HS-5 (cell line): ENCODE measurements at regions not wholly inside any gene's neighbourhood (a gene's known extent, or its start where the extent isn't known, plus 50 kb on each side); places are given as distances from the start of the nearest gene placed in this dataset.

Experiments used
- DNase-seq: peaks from one replicate; pipeline ENCODE4 v3.0.0-alpha.2; 2012; ENCODE audit warnings: low read depth

DNA sequence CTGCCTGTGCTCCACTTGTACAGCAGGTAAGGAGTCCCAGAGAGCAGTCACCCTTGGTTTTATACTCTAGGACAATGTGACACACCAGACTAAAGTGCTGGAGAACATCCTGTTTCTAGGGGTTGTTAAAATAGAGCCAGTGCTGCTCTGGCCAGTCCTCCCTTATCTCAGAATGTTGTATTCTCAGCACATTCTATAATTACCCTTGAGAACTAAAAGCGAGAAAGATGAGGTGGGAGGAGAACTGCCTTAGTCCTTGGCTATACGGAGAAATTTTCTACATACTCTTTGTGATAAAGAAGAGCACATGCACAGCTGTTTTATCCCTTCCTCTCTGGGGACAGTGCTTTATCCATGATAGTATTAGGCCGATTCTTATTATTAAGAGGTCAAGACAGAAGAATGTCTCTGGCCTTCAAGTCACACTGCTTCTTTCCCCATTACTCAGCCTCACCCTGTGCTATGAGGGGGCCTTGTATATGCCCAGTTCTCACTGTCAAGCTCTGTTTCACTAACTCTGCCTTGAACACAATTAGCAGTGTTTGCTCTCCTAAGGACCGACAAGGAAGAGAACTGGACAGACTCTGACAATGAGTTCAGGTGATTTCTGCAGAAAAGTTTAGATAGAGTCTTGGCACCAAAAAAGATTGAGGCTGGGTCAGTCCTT is 385.8 kb downstream of the TRIB2 start:
- no peak for DNase-seq

DNA sequence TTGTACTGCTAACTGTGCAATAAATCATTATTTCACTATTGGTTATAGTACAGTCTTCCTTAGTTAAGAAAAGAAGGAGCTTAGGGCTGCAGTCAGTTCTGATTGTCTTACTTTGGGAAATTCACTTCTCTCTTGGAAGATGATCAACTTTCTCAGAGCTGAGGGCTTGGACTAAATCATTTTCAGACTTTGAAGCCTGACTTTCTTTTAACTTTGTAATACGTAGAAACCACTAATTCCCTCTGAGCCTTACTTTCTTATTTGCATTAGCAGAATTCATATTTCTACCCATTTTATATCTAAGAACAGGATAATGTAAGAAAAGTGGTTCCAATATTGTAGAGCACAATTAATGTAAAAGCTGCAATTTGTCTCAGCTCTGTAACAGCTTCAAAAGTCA is 386.4 kb downstream of the TRIB2 start:
- DNase-seq = no peak

DNA sequence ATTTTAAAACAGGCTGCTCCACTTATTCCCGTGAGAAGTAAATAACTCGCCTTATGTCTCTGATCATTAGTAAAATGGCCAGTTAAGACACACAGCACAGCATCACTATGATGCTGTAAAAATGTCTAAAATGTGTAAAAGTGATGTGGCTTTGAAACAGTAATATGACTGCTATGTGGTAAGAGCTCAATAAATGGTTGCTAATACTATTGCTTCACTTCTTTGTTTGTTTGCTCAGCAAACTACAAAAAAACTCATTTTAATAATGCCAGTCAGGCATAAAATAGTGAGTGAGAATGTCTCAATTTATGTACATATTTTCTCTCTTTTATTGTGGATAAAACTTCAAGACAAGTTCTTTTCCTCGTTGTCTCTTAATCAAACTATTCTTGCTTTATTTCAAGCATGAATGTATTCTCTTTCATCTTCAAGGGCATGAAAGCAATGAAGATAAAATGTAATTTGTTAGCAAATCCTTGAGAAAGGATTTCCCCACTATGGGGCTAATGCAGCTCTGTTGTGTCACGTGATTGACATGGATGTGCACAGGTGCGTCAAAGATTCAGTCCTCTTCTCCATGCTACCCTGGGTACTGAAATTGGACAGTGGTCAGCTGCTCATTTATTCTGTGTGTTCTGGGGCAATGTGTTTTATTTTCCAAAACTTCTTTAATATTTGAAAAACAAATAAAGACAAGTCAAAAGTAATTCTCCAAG is 387.2 kb downstream of the TRIB2 start:
- DNase-seq = no peak

DNA sequence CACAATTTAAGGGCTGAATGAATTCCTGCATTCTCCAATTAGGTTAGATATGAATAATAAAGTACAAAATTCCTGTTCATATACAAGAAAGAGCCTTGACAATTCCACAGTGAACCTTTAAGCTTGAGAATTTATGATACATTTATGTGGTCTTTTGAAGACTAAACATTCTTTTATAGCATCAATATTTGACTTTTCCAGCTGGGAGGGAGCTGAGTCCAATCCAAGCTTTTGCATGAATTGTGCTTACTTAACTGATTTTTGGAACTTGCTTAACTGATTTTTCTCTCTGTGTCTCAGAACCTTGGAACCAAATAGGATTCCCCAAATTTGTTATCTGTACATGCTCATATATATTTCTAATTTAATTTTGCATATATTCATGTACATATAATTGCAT is 388.0 kb downstream of the TRIB2 start:
- no peak for DNase-seq

- no peak for DNase-seq
These were observed 389.6 kb downstream of the TRIB2 start for GRCh38 chr2:13106302-13106701.

DNA sequence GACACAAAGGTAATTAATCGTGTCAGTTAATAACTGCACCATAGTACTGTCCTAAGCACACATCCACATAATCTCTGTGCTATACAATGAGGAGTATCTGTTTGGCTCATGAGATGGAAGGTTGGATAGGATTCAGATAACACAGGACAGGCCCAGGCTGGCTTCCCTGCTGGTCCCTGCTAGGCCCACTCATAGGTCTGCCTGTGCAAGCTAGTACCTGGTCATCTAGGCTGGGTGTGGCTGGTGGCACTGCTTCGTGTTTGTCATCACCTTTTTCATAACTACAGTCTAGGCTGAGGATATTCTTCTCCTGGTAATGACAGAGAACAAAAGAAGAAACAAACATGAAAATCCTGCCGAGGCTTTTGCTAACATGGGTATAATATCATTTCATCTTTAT is 392.8 kb downstream of the TRIB2 start:
- no peak for DNase-seq

- no peak for DNase-seq
These were observed 394.1 kb downstream of the TRIB2 start for GRCh38 chr2:13110825-13111224.

GRCh38 chr2:13113002-13113401 is 396.3 kb downstream of the TRIB2 start:
- no peak for DNase-seq

GRCh38 chr2:13114391-13114790 is 397.7 kb downstream of the TRIB2 start:
- DNase-seq = no peak

DNA sequence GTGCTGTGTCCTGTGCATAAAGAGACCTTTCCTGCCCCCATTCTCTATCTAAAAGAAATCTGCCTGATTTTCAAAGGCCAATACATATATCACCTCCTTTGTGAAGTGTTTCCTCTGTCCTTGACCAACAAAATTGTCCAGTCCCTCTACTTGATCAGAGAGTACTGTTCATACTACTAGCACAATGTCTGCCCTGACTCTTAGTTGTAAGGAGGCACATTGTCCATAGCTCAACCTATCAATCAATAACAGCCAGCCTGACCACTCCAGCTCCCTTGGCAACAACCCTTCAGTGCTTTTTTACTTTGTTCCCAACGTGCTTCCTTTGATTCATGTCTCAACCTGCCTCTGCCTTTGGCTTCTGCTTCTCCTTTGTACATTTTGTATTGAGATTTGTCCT is 398.9 kb downstream of the TRIB2 start:
- DNase-seq = no peak

GRCh38 chr2:13121096-13121495 is 404.4 kb downstream of the TRIB2 start:
- no peak for DNase-seq

GRCh38 chr2:13128139-13128538 is 411.4 kb downstream of the TRIB2 start:
- no peak for DNase-seq

GRCh38 chr2:13135369-13135768 is 418.6 kb downstream of the TRIB2 start:
- DNase-seq = no peak

- DNase-seq = no peak
These were observed 419.1 kb downstream of the TRIB2 start for GRCh38 chr2:13135856-13136255.

- DNase-seq = no peak
These were observed 420.9 kb downstream of the TRIB2 start for GRCh38 chr2:13137679-13138078.

- DNase-seq = no peak
These were observed 424.6 kb downstream of the TRIB2 start for GRCh38 chr2:13141315-13141714.

DNA sequence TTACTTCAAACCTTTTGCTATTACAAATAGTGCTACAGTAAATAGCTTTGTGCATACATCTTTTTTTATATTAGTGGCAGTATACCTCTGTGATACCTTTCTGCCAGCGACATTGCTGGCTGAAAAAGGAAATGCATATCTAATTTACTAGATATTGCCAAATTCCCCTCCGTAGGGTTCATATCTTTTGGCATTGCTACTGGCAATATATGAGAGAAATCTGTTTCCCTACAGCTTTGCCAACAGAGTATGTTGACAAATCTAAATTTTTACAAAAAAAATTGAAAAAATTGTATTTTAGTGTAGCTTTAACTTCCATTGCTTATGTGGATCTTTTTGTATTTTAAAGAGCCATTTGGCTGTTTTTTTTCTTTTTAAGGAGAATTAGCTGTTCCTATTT is 426.7 kb downstream of the TRIB2 start:
- DNase-seq = no peak

- DNase-seq = no peak
These were observed 440.2 kb downstream of the TRIB2 start for GRCh38 chr2:13156916-13157315.

DNA sequence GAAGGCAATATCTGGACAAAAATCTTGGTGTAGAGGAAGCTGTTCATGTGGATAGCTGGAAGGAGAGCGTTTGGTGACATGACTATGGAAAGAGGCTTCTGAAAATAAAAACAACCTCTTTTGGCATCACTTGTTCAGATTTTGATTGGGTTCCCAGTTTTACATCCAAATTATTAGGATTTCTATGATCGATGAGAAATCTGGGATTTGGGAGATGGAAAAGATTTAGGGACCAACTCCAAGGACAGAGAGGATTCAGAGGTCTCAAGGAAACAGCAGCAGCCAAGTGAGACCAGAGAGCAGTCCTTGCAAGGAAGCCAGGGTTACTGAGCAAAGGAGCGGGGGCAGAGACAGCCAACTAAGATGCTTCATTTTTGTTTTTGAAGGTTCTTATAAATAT is 441.7 kb downstream of the TRIB2 start:
- no peak for DNase-seq

DNA sequence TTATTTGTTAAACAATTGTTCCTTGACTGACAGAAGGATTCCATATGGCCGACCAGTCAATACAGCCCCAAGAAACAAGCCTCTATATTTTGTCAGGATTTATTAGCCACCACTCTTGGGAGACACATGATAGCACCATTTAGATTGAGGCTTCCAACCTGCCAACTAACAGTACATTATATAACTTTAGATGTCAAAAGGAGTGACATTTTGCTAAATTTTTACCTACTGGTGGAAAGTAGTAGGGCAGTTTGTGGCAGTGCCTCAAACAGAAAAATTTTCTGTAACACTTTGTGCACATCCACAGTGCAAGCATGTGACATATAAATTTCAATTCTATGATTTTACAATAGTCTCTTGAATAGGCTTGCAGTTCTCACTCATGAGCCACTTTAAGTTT is 464.0 kb downstream of the TRIB2 start:
- DNase-seq = no peak

GRCh38 chr2:13193075-13193474 is 476.3 kb downstream of the TRIB2 start:
- DNase-seq = no peak

- no peak for DNase-seq
These were observed 477.2 kb downstream of the TRIB2 start for GRCh38 chr2:13193900-13194299.

DNA sequence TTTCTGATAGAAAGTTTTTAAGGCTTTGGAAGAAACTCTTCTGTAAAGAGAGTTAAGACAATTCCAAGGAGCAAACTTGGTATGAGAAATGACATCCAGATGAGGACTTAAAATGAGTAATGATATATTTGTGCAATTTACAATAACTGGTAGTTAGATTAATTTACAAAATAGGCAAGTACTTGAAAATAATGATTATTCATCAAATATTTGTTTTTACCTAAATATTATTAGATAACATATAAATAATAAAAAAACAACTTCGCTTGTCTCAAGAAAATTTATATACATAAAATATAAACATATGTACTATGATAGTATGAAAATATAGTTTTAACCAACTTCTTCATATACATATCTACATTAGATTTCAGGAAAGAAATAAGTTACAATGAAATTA is 478.5 kb downstream of the TRIB2 start:
- no peak for DNase-seq

GRCh38 chr2:13197248-13197647 is 480.5 kb downstream of the TRIB2 start:
- DNase-seq = no peak
